OCI-LY7 (cell line): ENCODE measurements at regions not wholly inside any gene's neighbourhood (a gene's known extent, or its start where the extent isn't known, plus 50 kb on each side); places are given as distances from the start of the nearest gene placed in this dataset.

Source experiments
- BruUV-seq: library from RNA; stranded (reverse); fragments of 400-500 nt; replicated peaks from 2 replicates; lab custom pipeline; 2021; lab: Mats Ljungman, UMichigan
- CTCF ChIA-PET: fragments of 300-600 bp; sonication (Branson Sonifier 250); formaldehyde crosslinking; loops from one replicate; lab custom pipeline; 2022; ENCODE audit warnings: antibody characterized with exemption; ENCODE audit not compliant: unreplicated experiment; lab: Charles Lee
- POLR2A ChIA-PET: fragments of 300-600 bp; sonication (Branson Sonifier 250); formaldehyde crosslinking; loops from one replicate; lab custom pipeline; 2022; ENCODE audit warnings: antibody characterized with exemption; lab: Charles Lee
- DNase-seq: peaks from one replicate; pipeline ENCODE4 v3.0.0-alpha.2; 2015; ENCODE audit warnings: low spot score
- H2AFZ ChIP-seq: fragments of 200-600 bp; sonication (generic), shearing (Covaris generic); 2 replicates; pipeline ENCODE4 v1.6.1; 2014; ENCODE audit warnings: mild to moderate bottlenecking, antibody characterized with exemption, low read length, moderate library complexity
- H3K27ac ChIP-seq: fragments of 200-600 bp; sonication (generic); 2 replicates; pipeline ENCODE4 v1.5.1; 2014; ENCODE audit warnings: mixed run types, low read depth, mild to moderate bottlenecking, moderate library complexity, low read length, inconsistent platforms; ENCODE audit not compliant: poor library complexity, severe bottlenecking
- H3K36me3 ChIP-seq: fragments of 200-600 bp; sonication (generic); 2 replicates; pipeline ENCODE4 v1.6.1; 2014; ENCODE audit warnings: mild to moderate bottlenecking, antibody characterized with exemption, low read length, moderate library complexity, mixed read lengths; ENCODE audit not compliant: insufficient read depth
- H3K4me1 ChIP-seq: fragments of 200-600 bp; sonication (generic); 2 replicates; pipeline ENCODE4 v1.5.1; 2014; ENCODE audit warnings: mild to moderate bottlenecking, low read length; ENCODE audit not compliant: insufficient read depth, poor library complexity, severe bottlenecking
- H3K4me2 ChIP-seq: fragments of 200-600 bp; sonication (generic); 2 replicates; pipeline ENCODE4 v1.6.1; 2014; ENCODE audit warnings: mild to moderate bottlenecking, low read length
- H3K4me3 ChIP-seq: fragments of 200-600 bp; sonication (generic); 2 replicates; pipeline ENCODE4 v1.5.1; 2014; ENCODE audit warnings: mild to moderate bottlenecking, low read depth, low read length; ENCODE audit not compliant: poor library complexity, severe bottlenecking
- H3K79me2 ChIP-seq: fragments of 200-600 bp; sonication (generic); 2 replicates; pipeline ENCODE4 v1.6.1; 2016; ENCODE audit warnings: low read depth, mild to moderate bottlenecking, low read length, moderate library complexity, mixed read lengths; ENCODE audit not compliant: insufficient read depth
- H3K9me2 ChIP-seq: fragments of 200-600 bp; sonication (generic); 2 replicates; pipeline ENCODE4 v1.6.1; 2016; ENCODE audit warnings: mild to moderate bottlenecking, low read length, mixed read lengths; ENCODE audit not compliant: insufficient read depth
- H3K9me3 ChIP-seq: fragments of 200-600 bp; sonication (generic); 2 replicates; pipeline ENCODE4 v1.6.1; 2014; ENCODE audit warnings: mild to moderate bottlenecking, mixed run types, low read length, mixed read lengths
- H4K20me1 ChIP-seq: fragments of 200-600 bp; sonication (generic); 2 replicates; pipeline ENCODE4 v1.6.1; 2014; ENCODE audit warnings: mild to moderate bottlenecking, antibody characterized with exemption, low read length, moderate library complexity, mixed read lengths; ENCODE audit not compliant: insufficient read depth
- EZH2phosphoT487 ChIP-seq: fragments of 200-600 bp; sonication (generic); IDR thresholded peaks from 2 replicates; pipeline ENCODE4 v1.6.1; 2018; ENCODE audit warnings: low read depth, borderline replicate concordance, mild to moderate bottlenecking, mixed run types, antibody characterized with exemption, low read length, moderate library complexity, mixed read lengths
- intact Hi-C: fragments of 100-400 bp; cut with micrococcal nuclease; formaldehyde crosslinking; loops from one replicate; pipeline ENCODE4 v1.10.0; 2022; ENCODE audit not compliant: unreplicated experiment
- TF ChIP-seq, protein P1 (sequence below): fragments of 200-600 bp; sonication (generic); conservative IDR thresholded peaks from 2 replicates; pipeline ENCODE4 v1.5.1; 2014; ENCODE audit warnings: mild to moderate bottlenecking, antibody characterized with exemption, low read length, moderate library complexity, mixed read lengths

DNA sequence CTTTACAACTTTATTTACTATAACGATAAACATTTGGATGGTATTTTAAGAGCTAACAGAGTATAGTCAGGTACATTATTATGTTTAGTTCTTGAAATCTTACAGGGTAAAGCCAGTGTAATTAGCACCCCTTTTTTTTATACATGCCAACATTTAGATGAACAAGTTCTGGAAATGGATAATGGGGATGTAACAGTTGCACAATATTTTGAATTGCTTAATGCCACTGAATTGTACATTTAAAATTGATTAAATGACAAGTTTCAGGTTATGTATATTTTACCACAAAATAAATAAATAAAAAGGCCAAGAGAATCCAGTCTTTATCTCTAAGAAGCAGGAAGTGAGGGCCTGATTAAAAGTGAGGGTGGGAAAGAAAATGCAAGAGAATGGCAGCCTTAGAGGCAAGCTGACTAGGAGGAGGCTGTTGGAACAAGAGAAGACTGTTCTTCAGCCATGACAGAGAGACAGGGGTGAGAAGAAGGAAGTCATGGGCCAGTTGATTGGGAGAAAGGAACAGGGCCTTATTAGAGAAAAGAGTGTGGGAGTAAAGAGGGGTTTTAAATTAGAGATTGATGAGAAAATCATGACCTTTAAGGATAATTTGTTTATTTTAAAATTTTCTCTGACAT lies 49.9 kb upstream of the TNFSF18 start:
- Histone ChIP-seq H2AFZ (no peak overlapping the region), H3K9me3 (no peaks in the 10 kb centered on the region), H3K36me3 (no peaks in the 10 kb centered on the region), H3K79me2 (no peaks in the 10 kb centered on the region), H4K20me1 (no peaks in the 10 kb centered on the region), H3K4me3 (no peak overlapping the region), H3K4me1 (no peaks in the 10 kb centered on the region), H3K9me2 (no peaks in the 10 kb centered on the region), H3K4me2 (no peak overlapping the region), H3K27ac (no peak overlapping the region)
- BruUV-seq: no TSS peak
- DNase-seq: no peak
- intact Hi-C loops: no loop called here
- TF ChIP-seq EZH2phosphoT487: no peak
- TF ChIP-seq, protein P1, sequence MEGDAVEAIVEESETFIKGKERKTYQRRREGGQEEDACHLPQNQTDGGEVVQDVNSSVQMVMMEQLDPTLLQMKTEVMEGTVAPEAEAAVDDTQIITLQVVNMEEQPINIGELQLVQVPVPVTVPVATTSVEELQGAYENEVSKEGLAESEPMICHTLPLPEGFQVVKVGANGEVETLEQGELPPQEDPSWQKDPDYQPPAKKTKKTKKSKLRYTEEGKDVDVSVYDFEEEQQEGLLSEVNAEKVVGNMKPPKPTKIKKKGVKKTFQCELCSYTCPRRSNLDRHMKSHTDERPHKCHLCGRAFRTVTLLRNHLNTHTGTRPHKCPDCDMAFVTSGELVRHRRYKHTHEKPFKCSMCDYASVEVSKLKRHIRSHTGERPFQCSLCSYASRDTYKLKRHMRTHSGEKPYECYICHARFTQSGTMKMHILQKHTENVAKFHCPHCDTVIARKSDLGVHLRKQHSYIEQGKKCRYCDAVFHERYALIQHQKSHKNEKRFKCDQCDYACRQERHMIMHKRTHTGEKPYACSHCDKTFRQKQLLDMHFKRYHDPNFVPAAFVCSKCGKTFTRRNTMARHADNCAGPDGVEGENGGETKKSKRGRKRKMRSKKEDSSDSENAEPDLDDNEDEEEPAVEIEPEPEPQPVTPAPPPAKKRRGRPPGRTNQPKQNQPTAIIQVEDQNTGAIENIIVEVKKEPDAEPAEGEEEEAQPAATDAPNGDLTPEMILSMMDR: no peak
- POLR2A ChIA-PET: interaction anchor here (0.6 to 0.7 kb wide), 2 partner anchors 197 to 409 kb away, joined by 3 read pairs; no protein-coding TSS in a partner anchor
- CTCF ChIA-PET: no interaction called here
